NCI-H226 (cell line): ENCODE measurements at regions not wholly inside any gene's neighbourhood (a gene's known extent, or its start where the extent isn't known, plus 50 kb on each side); places are given as distances from the start of the nearest gene placed in this dataset.

Experiments used
- DNase-seq: peaks from one replicate; pipeline ENCODE4 v3.0.0-alpha.2; 2015

GRCh38 chr13:47226516-47226915, 329.7 kb upstream of the HTR2A start:
- DNase-seq = no peak

DNA sequence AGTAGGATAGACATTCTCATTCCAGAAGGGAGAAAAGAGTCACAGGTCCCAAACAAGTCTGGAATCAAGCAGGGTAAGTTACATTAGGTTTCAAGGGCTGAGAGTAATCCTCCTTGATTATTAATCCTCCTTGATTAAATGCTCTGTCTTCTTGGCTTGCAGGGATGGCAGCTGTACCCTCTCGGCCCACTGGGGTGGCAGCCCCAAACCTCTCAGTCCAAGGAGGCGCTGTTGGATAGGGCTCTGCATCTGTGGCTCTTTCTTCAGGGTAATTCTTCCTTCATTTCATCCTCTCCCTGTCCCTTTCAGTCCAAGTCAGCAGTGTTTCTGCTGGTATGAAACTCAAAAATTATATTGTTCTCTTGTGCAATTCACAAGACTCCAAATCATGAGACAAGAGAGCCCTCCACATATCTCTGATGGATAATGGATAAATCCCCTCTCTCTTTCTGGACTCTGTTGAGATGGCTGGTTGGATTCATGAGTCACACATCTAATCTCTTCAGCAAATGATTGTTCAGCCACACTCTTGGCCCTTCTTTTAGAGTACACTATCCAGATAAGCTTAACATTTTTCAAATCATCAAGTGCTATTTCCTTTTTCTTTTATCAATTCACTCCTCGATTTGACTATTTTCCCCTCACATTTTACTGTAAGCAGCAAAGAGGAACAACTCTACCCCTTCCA, 323.7 kb upstream of the HTR2A start:
- DNase-seq = peak; percentile 60

DNA sequence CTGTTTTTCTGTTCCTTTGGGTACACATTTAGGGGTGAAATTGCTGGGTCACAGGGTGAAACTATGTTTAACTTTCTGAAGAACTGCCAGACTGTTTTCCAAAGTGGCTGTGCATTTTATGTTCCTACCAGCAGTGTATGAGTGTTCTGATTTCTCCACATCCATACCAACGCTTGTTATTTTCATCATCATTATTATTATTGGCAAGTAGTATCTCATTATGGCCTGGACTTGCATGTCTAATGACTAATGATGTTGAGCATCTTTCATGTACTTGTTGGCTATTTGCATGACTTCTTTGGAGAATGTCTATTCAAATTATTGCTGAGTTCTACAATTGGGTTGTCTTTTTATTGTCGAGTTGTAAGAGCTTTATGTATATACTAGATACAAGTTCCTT, 321.8 kb upstream of the HTR2A start:
- DNase-seq = no peak

- DNase-seq = peak; percentile 39
Observed at GRCh38 chr13:47216176-47216822, 319.4 kb upstream of the HTR2A start.

- DNase-seq = peak; percentile 93
Observed at GRCh38 chr13:47215736-47216135, 318.9 kb upstream of the HTR2A start.

GRCh38 chr13:47213047-47213446, 316.2 kb upstream of the HTR2A start:
- DNase-seq = peak; percentile 67

GRCh38 chr13:47211106-47211505, 314.3 kb upstream of the HTR2A start:
- peak; percentile 28 for DNase-seq

DNA sequence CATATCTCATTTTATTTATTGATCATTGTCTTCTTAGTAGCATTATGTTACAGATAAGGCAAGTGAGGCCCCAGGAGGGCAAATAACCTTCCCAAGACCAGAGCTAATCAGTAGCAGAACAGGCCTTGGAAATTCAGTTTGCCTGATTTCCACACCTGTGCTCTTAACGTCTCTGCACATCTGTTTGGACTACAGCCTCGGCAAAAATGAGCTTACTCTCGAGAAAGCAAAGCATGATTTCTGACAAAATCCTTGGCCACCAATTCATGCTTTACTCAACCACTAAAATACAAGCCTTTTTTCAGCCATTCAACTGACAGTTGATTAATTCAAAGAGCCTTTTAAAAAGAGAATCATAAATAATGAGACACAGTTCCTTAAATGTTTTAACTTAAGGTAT, 309.3 kb upstream of the HTR2A start:
- DNase-seq = no peak

DNA sequence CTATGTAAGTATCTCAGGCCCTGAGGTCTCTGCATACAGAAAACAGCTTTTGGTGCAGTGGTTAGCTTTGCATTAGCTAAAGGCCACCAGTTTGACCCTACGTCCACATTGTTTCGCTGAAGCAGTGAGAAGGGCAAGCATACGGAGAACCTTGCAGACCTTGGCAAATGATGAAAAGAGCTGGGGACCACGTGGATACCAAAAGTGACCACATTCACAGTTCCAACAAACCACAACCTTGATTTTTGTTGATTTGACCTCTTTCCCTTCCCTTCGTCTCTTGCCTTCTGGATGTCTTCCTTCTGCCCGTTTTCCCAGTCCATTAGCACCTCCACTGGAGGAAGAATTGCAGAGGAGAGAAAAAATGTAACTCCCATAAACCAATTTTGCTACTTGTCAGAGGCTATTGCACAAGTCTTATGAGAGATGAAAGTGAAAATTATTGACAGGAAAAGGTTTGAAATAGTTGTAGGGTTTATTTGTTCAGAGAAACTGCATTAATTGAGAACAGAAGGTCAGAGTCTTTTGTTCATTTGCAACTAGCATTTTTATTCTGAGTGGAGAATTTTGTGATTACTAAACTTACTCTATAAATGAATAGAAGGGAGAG, 293.9 kb upstream of the HTR2A start:
- no peak for DNase-seq

DNA sequence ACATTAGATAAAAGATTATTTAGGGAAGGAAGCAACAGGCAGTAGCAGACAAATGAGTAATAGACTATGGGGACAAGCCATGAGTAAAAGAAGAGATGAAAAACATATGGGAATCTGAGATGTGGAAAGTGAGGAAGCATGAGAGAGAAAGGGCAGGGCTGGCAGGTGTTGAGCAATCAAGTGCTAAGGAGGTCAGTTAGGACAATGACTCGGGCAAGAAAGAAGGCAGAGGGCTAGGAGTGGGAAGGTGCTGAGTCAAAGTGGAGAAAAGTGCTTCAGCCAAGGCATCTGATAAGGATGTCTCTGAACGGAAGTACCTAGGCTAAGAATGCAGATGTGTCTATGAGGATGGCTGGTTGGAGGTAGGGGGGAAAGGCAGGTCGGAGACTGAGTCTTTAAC, 291.9 kb upstream of the HTR2A start:
- DNase-seq = peak; percentile 65

DNA sequence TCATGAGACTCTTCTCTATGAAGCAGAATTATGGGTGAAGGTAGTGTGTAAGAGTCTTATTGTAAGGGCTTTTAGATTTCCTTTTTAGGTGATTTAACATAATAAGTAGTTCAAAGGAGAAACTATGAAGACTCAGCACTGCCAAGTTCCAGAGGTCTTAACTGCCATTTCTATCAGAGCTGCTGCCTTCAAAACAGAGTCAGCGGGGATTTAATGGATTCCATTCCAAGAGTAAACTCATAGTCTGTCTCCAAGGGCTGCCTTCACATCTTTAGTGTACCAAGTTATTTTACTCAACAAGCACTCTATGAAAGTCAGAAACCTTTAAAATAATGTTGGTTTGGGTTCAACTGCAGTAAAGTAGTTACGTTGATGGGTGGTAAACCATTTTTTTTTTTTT, 289.6 kb upstream of the HTR2A start:
- DNase-seq = no peak

DNA sequence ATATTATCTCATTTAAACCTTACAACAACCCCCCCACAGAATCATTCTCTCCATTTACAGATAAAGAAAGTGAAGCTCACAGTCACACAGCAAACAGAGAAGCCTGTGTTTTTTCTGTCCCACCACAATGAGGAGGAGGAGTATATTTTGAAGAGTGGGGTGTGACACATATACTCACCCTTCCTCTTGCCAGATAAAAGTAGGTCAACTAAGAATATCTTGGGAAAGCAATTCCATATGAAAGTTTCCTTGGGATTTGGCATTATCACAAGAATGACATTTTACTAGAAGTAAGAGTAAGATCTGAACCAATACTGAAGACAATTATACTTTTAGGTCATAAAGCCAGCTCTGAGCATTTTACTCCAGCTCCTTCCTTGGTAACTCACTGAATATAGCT, 287.5 kb upstream of the HTR2A start:
- no peak for DNase-seq

DNA sequence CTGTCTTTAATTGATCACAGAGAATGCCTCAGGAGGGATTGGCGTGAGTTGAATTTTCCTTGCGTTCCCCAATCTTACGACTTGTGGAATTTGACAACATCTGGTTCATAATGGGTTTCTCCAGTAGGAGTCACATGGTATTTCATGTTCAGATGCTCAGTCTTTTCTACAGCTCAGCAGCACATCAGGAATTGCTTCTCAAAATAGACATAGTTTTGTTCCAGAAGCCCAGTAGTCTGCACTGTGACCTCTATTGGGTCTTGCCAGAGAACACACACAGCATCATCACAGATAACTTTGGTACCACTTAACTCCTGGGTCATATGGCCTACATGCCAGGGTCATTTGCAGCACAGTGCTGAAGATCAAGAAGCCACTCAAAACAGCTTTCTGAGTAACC, 282.5 kb upstream of the HTR2A start:
- DNase-seq = no peak

GRCh38 chr13:47178090-47178950, 281.5 kb upstream of the HTR2A start:
- DNase-seq = no peak

DNA sequence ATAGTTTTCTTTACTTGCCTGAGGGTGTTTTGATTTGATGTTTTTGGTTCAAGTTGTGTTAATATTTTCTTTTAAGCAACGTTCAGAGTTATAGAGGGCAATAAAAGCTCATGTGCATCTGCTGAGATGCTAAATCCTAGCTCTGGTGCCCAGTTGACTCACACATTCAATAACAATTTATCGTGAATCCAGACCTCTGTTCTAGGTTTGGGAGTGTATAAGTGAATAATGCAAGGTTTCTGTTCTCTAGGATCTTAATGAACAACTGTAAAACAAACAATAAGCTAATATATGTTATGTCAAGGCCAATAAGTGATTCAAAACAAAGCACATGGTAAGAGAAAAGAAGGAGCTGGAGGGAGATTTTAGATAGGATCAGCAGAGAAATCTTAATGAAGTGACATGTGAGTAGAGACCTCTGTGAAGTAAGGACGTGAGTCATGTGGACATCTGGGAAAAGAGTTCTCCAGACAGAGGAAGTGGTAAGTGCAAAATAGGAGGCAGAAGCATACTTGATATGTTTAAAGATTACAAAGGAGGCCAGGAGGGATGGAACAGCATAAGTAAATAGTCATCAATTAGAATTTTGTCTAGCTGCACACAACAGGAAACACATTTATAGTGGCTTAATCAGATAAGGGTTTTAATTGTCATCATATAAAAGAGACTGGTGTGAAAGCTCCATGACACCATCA, 278.5 kb upstream of the HTR2A start:
- DNase-seq = peak; percentile 34

DNA sequence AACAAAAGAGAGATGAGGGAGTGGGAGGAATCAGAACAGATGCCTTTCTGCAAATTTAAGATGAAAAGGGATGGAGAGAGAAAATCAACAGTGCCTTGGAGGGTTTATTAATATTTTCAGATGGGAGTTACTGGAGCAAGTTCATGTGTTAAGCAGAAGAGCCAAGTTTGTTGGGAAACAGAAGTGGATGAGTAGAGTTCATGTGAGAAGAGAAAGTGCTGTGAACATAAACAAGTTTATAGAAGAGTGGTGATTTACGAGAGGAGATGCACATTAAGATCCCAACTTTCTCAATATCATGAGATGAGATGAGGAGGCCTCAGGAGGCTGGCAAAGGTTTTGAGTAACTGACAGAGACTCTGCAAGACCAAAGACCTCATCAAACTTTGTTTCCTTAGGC, 274.1 kb upstream of the HTR2A start:
- DNase-seq = no peak

DNA sequence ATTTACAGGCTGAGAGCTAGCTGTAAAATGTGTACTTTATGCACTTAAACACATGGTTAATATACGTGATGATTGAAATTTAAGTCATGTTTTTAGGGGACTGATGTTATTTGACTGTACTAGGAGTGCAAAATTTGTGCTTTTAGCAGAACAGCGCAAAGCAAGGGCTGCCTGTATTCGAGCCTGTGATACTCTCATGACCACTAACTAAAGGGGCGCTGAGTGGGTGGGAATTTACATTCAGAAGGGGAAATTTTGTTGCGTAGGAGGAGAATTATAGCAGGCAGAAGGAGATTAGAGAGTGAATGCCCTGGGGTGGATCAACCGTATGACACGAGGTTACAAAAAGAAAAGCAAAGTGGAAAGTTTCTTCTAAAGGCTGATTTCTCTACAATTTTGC, 271.8 kb upstream of the HTR2A start:
- no peak for DNase-seq

DNA sequence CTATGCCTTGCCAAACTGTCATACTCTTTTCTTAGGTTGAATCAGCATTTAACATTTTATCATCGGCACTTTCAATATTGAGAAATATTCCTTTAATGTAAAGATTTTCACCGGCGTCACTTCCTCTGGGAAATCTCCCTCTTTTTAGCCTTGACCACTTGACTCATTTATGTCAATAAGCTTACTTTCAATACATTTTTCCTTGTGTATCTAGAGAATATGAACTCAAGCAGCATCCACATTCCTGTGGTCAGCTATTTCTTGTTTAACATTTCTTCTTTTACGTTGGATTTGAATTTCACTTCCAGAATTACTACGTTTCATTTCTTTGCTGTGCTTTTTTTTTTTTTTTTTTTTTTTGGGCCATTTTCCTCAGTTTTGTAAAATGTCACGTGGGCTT, 271.2 kb upstream of the HTR2A start:
- DNase-seq = no peak

DNA sequence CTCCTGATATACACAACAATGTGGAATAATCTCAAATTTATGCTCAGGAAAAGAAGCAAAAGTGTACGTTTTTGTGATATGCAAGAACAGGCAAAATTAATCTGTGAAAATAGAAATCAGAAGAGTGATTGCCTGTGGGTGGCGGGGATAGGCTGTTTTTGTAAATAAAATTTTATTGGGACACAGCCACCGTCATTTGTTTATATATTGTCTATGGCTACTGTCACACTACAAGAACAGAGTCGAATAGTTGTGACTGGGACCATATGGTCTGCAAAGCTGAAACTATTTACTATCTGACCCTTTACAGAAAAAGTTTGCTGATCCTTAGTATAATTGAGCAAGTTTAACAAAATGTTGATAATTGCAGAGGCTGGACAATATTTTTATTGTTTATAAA, 269.5 kb upstream of the HTR2A start:
- DNase-seq = no peak

DNA sequence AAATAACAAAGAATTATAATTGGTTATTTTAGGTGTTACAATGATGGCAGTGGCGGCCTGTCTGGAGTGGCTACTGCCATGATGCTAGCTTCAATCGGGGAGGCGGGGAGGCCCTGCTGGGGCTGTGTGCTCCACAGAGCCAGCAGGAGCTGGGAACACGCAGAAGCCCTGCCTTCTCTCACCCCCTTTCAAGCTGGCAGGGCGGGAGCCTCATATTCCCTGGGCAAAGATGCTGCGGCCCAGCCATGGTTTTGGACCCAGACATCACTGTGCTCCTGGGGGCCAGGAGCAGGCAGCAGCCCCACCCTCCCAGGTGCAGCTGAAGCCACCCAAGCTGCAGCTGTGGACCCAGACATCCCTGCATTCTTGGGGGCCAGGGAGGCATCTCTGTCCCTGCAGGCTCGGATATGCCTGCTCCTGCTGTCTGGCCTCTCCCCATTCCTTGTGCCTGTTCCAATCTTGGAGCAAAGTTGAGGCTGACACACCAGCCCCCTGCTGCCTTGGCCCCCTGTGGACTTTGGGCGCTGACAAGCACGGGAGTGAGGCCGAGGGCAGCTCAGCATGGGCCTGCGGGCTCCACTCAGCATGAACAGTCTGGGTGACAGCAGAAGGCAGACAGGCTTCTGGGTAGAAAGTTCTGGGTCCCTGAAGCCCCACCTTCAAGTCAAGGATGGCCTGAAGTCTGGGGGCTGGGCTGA, 263.1 kb upstream of the HTR2A start:
- DNase-seq = no peak

DNA sequence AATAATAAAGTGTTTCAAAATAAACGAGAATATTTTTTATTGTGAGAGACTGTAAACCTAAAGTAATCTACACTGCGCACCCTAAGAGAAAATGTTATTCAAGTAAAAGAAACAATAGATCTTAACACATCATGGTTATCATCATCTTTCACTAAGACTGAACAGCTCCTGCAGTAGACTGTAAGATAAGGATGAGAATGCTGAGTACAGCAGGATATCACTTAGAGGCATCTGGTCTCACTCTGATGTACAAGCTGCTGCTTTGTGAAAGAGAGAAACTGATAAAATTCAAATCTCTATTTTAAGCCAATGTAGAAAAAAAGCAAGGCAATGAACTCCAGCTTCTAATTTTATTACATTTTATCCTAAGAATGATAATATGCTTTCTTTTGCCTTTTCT, 261.7 kb upstream of the HTR2A start:
- DNase-seq = no peak

- DNase-seq = no peak
Observed at GRCh38 chr13:47148543-47148942, 251.7 kb upstream of the HTR2A start.

DNA sequence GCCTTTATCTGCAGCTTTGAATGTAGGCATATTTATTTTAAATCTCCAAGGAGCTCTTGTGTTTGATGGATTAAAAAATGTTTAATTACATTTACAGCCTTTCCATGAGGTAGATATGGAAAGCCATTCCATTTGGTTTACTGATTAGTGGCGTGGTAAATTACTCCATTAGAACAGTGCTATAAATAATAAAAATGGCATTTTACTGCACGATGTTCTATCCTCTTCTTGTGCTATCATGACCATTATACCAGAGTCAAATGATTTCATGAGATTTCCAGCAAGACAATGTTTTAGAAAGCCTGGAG, 250.9 kb upstream of the HTR2A start:
- DNase-seq = no peak
